GM19238 (cell line): ENCODE measurements at regions not wholly inside any gene's neighbourhood (a gene's known extent, or its start where the extent isn't known, plus 50 kb on each side); places are given as distances from the start of the nearest gene placed in this dataset.

ENCODE experiments used
- DNase-seq: peaks from one replicate; pipeline ENCODE4 v3.0.0; 2011; ENCODE audit warnings: low spot score; ENCODE audit not compliant: insufficient read length

- DNase-seq: no peak
Observed at GRCh38 chr10:129373718-129374117, 93.3 kb upstream of the MGMT start.

GRCh38 chr10:129375171-129375570, 91.9 kb upstream of the MGMT start:
- no peak for DNase-seq

DNA sequence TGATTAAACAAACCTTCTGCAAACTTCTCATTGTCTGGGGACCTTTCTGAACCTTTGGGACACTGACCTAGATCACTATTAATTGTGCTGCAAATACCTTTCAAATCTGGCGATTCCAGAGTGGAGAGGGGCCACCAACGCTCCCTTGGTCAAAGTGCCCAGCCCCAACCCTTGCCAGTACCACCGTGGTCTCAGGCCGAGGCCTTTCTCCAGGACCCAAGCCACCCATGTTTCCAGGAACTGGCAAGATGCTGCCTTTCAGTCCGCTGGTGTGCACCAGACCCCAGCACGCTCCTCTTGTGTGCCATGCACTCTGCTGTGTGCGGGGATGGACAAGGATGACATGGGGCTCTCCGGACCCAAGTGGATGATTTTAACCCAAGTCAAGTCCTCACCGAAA, 91.1 kb upstream of the MGMT start:
- no peak for DNase-seq

- DNase-seq: no peak
Observed at GRCh38 chr10:129380279-129380678, 86.8 kb upstream of the MGMT start.

DNA sequence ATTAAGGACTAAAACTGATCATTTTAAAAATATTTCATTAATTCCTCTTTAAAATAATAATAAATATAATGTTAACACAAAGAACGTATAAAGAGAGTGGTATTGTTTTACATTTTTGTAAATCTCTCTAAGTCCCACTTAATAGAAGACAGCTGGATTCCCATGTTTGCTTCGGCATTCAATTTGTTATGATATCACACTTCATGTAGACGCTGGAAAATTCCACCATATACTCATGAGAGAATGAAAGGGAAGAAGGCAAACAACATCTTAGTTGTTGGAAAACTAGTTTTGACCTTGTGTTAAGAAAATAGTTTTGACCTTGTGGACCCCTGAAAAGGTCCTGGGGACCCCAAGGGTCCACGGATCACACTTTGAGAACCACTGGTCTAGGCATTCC, 85.3 kb upstream of the MGMT start:
- DNase-seq: no peak

- no peak for DNase-seq
Observed at GRCh38 chr10:129382401-129382800, 84.6 kb upstream of the MGMT start.

GRCh38 chr10:129383651-129384050, 83.4 kb upstream of the MGMT start:
- no peak for DNase-seq

DNA sequence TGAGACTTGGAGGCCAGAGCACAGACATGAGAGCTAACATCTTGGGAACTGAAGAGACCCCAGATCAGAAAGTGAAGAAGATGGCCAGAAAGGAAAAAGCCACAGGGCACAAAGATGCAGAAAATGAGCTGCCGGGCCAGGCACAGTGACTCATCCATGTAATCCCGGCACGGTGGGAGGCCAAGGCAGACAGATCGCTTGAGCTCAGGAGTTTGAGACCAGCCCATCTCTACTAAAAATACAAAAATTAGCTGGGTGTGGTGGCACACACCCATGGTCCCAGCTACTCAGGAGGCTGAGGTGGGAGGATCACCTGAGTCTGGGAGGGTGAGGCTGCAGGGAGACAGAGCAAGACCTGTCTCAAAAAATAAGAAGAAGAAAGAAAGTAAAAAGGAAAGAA, 81.4 kb upstream of the MGMT start:
- no peak for DNase-seq

- no peak for DNase-seq
Observed at GRCh38 chr10:129386415-129387257, 80.4 kb upstream of the MGMT start.

DNA sequence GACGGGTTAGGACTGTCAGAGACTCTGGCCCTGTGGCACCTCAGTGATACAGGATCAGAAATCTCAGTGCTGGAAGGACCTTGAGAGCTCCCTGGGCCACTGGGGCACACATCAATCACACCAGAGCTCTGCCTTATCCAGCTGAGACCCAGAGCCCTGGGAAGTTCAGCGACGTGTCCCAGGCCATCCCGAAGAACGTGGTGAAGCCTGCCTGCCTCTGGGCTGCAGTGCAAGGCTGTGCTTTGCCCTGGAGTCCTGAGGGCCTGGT, 79.8 kb upstream of the MGMT start:
- DNase-seq: no peak

GRCh38 chr10:129388435-129388834, 78.6 kb upstream of the MGMT start:
- no peak for DNase-seq

DNA sequence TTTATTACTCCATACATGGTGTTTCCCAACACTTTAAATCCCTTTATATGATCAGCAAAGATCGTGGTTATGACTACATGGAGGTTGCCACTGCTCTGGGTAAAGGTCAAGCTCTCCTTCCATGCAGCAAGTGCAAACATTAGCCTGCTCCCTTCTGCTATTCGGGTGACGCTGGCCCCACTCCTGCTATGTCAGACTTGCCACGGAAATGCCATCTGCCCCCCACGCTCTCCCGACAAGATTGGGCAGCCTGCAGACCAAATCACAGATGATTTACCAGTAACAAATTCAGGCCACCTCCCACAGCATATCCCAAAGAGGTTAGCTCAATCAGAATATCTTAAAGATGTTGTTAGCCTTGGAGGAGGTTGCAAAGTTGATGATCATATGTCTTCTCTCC, 77.8 kb upstream of the MGMT start:
- no peak for DNase-seq

DNA sequence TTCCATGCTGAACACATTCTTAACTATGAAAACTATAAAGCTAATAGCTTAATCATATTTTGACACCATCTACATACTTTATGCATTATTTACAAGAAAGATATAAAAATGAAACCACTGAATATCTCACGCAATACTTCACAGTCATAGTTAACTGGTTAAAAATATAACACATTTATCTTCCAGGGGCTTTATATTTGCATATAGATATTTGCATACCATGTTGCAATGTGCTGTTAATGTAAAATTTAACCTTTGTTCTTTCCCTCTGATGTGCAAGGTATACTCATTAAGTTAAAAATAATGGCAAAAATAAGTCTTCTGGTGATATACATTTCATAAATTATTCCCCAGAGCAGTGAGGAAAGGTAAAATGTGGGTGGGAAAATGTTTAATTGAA, 76.9 kb upstream of the MGMT start:
- no peak for DNase-seq

DNA sequence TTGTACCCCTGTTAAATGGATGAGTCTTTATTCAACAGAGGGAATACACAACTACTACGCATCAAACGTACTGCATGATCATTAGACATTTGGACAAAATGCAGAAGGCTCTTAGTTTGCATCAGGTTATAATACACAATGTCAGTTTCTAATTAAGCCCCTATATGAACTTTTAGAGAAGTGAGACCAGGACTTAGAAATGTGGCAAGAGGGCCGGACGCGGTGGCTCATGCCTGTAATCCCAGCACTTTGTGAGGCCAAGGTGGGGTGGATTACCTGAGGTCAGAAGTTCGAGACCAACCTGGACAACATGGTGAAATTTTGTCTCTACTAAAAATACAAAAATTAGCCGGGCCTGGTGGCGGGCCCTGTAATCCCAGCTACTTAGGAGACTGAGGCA, 76.3 kb upstream of the MGMT start:
- DNase-seq: no peak

GRCh38 chr10:129391464-129391863, 75.6 kb upstream of the MGMT start:
- no peak for DNase-seq

DNA sequence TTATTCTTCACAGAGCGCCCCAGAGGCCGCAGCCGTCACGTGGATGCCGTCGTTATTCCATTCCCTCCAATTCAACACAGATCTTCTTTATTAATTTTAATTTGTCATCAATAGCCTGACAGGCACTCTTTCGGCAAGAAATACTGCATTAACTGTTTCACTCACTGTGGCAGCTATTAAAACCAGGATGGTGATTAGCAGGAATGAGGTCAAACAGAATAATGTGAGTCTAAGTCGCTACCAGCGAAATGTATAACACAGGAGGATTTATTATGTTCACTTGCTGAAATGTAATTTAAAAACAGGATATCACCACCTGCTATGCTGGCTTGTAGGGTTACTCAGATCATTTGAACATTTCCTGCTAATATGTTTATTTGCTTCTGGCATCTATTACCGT, 74.2 kb upstream of the MGMT start:
- no peak for DNase-seq

DNA sequence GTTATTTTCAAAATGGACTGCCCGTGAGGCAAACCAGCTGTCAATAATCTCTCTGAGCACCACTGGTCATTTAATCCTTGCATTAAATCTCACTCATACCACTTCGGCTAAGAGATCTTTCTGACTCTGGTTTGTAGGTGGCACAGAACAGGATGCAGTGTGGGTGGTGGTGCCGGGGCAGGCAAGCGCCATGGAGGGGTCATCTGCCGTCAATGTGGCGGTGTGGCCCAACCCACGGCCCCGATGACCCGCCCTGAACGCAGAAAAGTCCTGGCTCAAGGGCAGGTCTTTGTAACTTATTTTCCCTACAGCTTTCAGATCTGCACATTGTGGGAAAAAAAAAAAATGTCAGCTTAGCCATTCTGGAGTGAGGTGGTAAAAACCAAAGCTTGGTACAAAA, 73.2 kb upstream of the MGMT start:
- DNase-seq: no peak

DNA sequence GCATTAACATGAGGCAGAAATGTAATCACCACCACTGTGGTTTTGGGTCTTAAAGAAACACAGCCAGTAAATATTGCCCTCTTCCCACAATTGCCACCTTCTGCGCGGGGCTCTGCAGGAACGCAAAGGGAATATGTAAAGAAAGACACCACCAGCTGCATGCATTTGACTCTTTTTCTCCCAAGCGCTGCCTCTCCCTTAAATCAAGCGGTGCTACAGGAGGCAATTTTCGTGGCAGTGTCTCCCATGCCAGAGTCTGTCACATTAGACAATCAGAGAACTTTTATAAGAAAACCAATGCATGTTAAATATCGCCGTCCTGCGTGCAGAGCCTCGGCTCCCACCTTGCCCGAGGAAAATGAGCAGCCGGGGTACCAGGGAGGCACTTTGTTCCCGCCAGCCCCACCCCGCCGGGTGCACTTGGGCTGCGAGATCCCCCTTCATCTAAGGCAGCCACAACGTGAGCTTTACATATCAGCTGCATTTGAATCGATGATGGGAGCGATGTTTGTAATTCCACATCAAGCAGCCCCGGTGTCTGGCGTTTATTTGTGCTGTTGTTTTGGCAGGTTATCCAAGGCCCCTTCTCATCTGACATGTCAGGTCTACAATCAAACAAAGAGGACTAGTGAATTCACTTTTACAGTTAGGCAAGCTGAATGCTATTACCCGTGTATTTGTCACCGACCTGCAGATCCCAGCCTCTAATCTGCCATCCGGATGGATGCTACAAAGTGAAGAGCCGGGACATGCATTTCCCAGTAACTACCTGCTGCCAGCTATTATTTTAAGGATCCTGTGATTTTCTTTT, 72.3 kb upstream of the MGMT start:
- DNase-seq: no peak

- DNase-seq: no peak
Observed at GRCh38 chr10:129396021-129396722, 70.9 kb upstream of the MGMT start.

DNA sequence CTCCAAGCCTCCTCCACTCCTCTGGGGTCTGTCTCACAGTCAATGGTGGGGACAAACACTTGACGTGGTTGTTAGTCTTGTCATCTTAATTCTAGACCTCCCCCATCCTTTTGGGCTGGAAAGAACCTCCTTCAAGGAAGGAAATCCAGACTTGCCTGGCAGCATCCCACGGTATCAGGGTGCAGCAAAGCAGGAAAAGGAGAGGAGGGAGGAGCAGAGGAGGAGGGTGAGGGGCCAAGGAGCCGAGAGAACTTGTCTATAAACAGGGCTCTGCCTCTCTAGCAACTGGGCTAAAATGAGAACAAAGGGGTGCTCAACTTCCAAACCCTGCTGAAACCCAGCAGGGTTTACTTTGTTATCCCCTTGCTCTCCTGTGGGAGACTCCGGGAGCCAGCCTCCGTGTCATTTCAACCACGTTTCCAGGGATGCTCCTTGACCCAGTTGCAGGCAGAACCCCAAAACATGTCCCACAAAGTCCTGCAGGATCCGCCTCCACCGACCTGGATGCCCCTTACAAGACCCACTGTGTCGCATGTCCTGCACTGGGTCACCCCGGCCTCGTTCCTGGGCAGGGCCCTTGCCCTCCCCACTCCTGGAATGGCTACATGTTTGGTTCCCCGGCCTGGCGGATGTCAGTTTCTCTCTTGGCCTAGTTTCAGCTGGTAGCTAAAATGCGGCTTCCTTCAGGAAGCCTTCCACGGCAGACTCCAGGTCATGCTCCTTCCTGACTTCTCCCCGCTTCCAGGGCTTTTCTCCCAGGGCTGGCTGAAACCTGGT, 69.7 kb upstream of the MGMT start:
- DNase-seq: no peak

DNA sequence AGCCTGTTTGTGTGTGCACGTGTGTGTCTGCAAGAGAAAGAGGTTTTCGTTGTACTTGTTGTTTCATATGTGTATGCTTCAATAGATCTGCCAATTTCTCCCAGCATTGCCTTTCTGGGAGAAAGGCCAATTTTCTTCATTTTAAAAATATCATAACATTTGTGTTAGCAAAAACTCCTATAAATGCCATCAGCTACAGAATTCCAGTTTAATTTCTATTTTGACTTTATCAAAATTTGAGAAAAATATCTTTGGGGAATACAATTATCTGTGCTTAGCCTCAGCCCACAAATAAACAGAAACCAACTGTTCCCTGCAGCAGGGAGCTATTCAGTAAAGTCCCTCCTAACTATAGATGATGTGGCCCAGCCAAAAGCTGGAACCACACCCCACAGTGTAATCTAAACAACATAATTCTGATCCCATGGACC, 68.3 kb upstream of the MGMT start:
- DNase-seq: no peak

DNA sequence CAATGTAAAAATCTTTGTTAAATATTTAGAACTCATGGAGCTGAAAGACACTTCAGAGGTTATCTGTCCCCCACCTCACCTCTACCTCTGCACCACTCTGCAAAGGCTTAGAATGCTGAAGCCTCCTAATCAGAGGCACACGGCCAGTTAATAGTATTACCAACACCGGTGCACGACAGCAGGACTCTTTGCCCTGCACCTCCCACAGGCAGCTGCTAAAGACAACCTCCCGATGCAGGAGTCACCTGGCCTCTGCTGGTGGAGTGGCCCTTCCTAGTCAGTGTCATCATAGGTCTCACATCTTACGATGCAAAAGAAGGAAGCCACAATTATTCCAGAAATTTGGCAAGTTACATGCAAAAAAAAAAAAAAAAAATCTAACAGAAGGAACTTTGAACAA, 66.6 kb upstream of the MGMT start:
- DNase-seq: no peak
